NCI-H1694 (cell line): ENCODE measurements at regions not wholly inside any gene's neighbourhood (a gene's known extent, or its start where the extent isn't known, plus 50 kb on each side); places are given as distances from the start of the nearest gene placed in this dataset.
"Not testable (repeated sequence)": the region's sequence is repeated elsewhere in the genome, so short reads cannot be mapped to it uniquely, and the experiment has no call there.

ENCODE experiments used
- DNase-seq: peaks from one replicate; lab custom pipeline; 2025; lab: John Stamatoyannopoulos, UW

DNA sequence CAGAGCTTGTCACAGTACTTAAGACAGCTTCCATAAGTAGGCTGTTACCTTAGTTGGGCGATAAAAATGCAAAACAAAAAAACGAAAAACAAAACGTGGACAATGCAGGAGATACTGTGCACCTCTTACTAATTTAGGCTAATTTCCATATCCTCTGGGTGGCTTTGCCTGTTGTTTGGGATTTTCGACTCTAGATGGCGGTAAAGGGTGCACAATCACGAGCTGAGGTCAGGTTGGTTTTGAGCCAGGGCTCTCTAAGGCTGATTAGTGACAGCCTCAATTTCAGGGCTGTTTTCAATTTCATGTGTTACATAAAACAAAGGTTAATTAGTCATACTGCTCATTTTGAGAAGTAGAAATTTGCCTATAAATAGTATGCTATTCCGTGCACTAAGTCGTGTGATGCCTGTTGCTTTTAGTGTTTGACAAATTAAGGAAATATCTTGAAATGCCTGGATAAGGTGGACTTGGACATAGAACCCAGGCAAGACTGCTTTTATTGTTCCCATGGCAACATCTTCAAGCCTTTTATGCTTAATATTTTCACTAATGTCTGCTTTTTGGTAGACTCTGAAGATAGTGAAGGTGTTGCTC, 493.1 kb downstream of the SOCS6 start:
- peak; percentile 24 for DNase-seq

DNA sequence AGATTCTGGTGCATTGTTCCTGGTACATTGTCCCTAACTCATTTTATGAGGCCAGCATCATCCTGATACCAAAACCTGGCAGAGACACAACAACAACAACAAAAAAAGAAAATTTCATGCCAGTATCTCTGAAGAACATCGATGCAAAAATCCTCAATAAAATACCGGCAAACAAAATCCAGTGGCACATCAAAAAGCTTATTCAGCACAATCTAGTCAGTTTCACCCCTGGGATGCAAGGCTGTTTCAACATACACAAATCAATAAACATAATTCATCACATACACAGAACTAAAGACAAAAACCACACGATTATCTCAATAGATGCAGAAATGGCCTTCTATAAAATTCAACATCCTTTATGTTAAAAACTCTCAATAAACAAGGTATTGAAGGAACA, 477.4 kb downstream of the SOCS6 start:
- DNase-seq: not testable (repeated sequence)

DNA sequence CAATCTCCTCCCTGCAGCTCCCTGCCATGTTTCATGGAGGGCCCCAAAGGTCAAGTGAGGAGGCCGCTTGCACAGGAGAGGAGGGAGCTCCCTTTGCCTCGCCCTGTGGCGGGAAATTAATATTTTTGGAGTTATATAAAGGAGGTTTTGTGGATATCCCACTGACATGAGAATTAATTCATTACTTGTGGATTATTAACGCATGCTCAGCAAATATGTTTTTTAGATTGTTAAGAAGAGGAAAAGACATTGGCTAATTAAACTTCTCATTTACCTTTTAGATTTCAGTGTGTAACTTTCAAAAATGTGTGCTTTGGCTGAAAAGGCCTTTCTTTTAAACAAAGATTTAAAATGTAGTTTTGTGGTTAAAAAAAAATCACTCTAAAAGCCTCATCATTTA, 474.0 kb downstream of the SOCS6 start:
- DNase-seq: no peak

DNA sequence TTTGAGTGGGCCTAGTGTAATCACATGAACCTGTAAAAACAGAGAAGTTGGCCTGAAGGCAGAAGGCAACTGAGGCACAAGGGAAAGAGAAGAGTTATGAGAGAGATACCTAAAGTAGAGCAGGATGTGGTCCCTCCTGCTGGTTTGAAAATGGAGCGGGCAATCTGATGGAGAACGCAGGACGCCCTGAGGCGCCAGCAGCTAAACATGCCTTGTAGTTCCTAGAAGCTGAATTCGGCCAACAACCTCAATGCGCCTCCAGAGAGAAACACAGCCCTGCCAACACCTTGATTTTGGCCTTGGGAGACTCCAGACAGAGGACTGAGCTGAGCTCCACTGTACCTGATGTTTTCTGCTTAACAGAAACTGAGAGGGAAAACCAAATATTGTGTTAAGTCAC, 469.9 kb downstream of the SOCS6 start:
- DNase-seq: no peak

DNA sequence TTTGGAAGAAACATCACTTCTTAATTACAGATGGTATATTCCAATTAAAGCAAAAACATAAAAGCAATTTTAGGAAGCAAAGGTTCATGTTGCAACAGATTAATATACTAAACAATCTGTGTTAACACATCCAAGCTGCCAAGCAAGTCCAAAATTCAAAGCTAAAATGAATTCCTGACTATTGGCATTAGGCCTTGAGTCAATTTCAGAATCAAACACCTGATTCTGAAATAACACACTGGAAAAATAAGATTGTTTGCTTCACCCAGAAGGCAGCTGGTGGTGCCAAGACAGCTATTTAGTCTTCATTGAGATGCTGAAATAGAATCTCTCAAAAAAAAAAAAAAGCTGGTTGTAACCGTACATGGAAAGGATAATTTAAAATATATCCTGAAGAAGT, 465.6 kb downstream of the SOCS6 start:
- no peak for DNase-seq

DNA sequence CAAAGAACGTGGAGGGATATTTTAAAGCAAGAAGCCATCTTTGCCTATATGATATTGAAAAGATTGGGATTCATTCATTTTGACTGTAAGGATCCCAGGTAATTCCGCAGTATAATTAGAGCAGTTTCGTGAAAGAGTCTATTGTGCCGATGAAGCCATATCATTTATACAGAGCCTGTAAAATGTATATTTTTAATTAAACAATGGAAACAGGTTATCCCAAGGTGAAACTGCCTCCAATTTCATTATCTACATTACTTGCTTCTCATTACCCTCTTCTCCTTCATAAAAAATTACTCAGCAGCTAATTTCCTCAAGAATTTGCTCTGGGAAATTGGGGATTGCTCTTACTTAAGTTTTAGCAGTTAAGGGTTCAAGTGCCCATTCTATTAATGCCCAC, 444.1 kb downstream of the SOCS6 start:
- DNase-seq: no peak

DNA sequence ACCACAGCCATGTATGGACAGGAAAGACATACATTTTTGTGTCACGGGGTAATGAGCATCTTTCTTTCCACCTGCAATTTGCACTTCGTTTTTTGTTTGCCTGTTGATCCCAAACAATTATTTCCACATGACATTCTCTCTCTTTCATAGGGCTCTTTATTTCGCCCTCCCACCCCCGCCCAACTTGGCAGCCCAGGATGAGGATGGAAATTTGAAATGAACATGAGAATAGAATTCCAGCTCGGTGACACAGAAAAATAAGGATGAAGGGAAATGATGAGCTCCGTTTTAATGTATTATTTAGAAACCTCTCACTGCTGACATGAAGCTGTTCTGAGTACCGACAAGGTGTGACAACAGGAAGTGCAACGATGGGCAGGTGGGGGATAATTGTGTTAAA, 443.3 kb downstream of the SOCS6 start:
- no peak for DNase-seq

DNA sequence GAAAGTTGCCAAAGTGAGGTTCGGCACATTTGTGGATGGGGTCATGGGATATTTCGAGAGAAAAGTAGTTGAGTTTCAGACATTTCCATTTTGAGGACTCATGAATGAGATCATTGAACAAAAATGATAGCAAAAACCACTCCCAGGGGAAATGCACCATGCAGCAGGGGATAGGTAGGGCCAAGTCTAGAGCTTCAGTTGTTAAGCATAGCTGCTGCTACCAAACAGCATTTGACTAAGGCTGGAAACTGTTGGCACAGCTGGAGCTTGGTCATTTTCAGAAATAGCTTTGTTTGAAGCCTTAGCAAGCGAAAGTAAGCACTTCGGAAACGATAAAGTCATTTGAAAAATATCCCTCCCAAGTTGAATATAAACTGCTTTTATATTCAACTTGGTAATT, 431.8 kb downstream of the SOCS6 start:
- no peak for DNase-seq

DNA sequence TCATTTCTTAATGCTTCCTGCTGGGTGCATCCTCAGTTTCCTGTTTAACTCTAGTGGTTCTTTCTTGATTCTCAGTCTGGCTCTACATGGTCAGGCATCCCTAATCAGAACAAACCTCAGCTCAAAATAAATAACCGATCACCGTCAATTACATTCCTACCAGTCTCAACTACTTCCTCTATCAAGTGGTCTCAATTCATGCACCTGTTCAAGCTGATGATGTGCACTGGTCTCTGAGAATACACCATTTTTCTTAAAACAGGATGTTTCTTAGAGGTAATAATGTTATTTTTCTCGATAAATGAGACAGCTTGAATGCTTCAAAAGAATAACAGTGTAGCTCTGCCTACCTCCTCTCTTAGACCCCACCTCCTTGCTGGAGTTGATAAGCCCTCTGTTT, 420.9 kb downstream of the SOCS6 start:
- DNase-seq: no peak

DNA sequence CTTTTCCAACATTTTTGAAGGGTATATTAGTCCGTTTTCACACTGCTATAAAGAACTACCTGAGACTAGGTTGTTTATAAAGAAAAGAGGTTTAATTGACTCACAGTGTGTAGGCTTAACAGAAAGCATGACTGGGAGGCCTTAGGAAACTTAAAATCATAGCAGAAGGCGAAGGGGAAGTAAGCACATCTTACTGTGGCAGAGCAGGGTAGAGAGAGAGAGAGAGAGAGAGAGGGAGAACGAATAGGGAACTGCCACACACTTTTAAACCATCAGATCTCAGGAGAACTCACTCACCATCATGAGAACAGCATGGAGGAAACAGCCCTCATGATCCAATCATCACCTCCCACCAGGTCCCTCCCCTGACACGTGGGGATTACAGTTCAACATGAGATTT, 420.3 kb downstream of the SOCS6 start:
- no peak for DNase-seq

DNA sequence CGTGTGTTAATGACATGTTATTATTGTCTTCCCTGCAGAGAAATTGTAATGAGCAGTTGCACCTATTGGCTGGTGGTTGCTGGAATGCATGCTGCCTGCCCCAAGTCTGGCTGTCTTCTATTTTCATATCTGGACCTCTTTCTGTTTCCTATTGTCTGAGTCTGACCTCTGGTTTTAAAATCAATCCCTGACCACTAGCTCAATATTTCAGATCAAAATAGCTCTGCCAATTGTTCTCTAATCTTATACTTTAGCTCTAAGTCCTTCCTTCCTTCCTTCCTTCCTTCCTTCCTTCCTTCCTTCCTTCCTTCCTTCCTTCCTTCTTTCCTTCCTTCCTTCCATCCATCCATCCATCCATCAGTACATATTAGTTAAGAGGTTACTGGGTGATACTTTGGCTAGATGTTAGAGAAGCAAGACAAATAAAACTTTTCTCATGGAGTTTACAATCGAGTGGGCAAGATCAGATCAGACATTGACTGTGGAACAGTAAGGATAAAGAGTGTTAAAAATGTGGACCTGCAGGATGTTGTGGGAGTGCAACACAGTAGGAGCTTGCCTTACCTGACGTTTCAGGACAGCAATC, 417.1 kb downstream of the SOCS6 start:
- no peak for DNase-seq

DNA sequence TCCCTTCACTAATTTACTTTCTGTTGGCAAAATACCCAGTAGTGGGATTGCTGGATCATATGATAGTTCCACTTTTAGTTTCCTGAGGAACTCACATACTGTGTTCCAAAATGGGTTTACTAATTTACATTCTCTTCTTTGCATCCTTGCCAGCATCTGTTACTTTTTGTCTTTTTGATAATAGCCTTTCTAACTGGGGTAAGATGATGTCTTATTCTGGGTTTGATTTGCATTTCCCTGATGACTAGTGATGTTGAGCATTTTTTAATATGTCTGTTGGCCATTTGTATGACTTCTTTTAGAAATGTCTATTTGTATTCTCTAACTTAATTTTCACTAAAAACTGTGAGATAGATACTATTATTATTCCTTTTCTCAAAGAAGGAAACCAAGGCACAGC, 411.7 kb downstream of the SOCS6 start:
- no peak for DNase-seq

DNA sequence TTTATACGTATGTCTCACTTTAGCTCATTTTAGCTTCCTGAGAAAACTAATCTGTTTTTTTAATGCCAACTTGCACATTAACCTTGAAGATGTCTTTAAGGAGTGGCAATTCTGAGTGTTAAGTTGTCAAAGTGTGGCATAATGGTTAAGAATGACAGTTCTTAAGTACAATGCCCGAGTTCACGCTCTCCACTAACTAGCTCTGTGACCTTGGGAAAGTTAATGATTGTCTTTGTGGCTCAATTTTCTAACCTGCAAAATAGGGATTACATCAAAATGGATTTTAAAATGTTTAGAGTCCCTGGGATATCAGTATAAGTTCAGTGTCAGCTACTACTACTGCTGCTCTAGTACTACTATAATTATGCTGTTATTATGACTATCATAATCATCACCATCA, 409.7 kb downstream of the SOCS6 start:
- DNase-seq: no peak

DNA sequence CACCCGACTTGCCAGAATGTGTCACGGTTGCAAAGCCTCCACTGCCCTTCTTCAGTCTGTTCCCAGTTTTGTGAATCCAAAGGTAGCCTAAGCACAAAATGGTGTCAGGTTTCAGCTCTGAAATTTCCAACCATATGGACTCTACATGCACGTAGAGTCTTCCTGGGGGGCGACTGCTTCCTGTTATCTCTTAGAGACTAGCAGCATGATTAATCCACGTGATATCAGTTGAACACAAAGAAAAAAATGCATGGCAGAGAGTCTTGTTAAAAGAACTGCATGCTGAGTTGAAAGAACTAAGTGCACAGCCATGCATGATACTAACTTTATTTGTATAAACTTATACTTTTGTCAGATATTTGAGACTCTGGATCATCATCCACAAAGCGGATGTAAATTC, 404.4 kb downstream of the SOCS6 start:
- DNase-seq: no peak

DNA sequence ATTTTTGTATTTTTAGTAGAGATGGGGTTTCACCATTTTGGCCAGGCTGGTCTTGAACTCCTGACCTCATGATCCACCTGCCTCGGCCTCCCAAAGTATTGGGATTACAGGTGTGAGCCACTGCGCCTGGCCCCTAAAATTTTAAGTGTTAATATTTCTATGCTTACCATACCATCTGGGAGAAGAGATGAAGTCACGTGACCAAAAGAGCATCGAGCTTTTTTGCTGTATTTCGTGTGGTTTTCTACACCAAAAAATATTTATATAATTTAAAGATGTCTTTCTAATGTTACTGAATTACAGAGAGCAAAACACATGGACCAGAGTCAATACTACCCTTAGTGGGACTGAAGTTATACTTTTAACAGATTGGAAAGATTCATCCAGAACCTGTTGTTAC, 400.9 kb downstream of the SOCS6 start:
- DNase-seq: not testable (repeated sequence)

DNA sequence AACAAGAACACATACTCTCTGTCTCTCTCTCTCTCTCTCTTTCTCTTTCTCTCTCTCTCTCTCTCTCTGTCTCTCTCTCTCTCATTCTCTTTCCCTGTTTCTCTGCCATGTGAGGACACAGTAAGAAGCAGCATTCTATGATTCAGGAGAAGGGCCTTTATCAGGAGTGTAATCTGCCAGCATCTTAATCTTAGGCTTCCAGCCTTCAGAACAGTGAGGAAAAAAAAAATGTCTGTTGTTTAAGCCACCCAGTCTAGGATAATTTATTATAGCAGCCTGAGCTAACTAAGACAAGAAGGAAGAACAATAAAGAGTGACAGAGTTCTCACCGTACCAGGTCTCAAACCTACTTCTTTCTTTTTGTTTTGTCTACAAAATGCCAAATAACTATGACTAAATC, 399.4 kb downstream of the SOCS6 start:
- no peak for DNase-seq

DNA sequence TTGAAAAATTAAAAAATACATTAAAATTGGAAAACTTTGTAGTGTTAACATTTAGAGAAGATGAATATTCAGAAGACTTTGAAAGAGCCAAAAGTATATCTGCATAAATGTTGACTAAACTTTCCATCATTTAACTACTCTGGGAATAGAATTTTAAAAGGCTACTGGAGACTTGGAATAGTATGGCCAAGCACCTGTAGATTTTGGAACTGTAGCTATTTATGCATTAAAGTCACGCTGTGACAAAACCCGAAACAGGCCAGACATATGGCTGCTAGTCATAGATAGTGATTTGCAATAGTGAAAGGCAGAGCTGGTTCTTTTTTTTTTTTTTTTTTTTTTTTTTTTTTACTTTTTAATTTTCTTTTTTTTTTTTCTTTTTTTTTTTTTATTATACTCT, 396.0 kb downstream of the SOCS6 start:
- DNase-seq: no peak

DNA sequence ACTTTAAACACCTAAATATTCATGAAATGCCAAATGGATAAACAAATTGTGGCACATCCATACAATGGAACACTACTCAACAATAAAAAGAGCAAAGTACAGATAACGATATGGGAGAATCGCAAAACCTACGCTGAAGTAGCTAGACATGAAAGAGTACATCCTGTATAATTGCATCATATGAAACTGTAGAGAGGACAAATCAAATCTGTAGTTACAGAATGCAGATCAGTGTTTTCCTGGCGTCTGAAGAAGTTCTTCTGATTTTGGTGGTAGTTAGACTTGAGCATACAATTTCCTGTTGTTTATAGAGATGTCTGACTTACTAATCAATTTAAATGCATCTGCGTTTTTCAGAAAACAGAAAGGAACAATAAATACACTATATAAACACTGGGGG, 394.4 kb downstream of the SOCS6 start:
- DNase-seq: no peak

DNA sequence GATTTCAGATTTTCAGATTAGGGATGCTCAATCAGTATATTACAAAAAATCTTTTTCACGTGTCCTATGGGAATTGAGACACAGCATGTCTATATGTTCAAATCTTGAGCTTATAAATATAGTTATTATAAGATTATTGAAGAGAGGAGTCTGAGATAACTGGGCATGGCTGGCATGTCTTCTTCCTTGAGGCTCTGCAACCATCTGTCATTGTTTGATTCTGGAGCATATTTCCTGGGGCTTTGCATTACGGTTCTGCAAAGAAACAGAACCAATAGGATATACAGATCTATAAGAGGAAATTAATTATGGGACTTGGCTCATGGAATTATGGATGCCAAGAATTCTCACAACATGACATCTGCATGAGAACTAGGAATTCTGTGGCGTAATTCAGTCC, 386.1 kb downstream of the SOCS6 start:
- no peak for DNase-seq

DNA sequence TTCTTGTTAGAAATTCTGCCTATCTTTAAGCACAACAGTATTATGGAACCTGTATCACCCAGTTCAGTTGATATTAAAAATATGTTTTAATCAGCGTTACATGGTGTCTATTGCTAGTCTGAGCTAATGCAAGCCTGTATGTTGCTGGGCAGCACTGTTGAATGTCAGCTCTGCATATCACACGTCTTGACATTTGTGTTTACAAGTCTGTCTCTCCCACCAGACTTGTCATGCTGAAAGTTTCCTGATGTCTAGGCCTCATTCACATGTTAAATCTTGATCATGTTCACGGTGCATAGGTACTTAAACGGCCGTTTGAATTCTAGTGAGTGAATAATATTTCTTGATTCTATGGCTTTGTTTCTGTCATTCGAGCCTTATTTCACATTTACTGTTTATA, 385.0 kb downstream of the SOCS6 start:
- no peak for DNase-seq

DNA sequence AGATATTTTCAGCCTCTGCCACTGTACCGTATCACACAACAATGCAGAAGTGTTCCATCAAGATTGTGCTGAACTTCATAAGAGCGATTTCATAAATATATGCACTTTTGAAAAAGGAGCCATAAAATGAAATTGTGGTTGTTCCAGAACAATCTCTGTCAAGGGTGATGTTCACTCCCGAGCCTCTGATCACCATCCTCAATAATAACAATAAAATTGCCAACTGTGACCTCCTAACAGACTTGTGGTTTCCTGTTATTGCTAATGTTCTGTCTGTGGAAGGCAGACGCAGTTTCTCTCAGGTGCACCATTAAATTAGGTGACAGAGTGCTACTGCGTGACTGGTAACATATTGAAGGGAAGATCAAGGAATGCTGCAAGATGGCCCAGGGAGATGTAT, 383.7 kb downstream of the SOCS6 start:
- DNase-seq: no peak

DNA sequence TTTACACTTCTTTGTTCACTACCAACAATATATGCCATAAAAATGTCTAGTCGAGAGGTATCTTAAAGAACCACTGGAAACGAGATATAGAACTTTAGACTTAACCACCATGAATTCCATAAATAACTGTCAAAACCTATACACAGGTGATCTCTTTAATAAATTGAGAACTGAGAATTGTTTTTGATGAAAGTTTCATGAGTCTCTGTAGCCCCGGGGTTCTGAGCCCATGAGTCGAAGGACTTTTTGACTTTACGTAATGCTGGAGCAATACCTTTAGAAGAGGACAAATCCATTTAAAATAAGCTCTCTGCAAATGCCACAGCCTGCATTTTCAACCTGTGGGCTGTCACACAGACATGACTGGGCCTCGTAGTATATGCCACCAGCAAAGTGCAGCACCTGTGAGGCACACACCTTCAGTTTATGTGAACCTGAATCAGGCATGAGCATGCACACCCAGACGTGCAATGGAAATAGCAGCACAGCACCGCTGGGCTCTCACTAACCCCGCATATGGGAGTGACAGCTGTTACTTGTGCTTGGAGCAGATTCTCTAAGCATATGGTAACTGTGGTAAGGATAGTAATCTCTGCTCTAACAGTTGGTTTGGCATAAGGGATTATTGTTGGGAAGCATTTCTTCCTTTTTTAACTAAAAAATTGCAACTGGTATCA, 383.2 kb downstream of the SOCS6 start:
- DNase-seq: peak; percentile 4

DNA sequence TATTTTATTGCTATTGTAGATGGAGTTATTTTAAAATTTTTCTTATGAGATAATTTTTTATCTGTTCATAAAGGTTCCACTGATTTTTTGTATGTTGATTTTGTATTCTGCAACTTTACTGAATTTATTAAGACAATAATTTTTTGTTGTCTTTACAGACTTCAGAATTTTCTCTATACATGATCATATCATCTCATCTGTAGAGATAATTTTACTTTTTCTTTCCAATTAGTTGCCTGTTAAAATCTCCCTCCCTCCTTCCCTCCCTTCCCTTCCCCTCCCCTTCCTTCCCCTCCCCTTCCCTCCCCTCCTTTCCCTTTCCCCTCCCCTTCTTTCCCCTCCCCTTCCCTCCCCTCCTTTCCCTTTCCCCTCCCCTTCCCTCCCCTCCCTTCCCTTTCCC, 378.1 kb downstream of the SOCS6 start:
- no peak for DNase-seq

DNA sequence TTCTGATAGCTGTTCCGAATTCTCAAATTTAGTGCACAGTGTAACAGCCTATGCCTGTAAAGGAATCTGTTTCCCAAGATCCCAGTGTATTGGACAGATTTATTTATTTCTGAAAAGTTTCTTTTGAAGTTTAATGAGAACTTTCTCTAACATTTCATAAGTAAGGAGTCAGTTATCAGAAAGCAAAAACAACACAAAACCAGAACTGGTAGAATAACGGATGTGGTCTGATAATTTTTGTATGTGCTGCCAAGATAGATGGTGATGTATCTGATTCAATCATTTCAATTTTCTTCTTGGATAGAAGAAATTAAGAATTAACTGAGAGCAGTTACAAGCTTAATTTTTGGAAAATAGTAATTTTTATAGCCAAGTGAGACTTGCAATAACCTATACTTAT, 374.3 kb downstream of the SOCS6 start:
- DNase-seq: no peak
